OCI-LY1 (cell line): ENCODE measurements at regions not wholly inside any gene's neighbourhood (a gene's known extent, or its start where the extent isn't known, plus 50 kb on each side); places are given as distances from the start of the nearest gene placed in this dataset.

ENCODE experiments used
- CTCF ChIP-seq: fragments of 200-600 bp; sonication (generic), shearing (Covaris generic); IDR thresholded peaks from 2 replicates; pipeline ENCODE4 v1.5.1; 2017; ENCODE audit warnings: mild to moderate bottlenecking, antibody characterized with exemption, low read length, moderate library complexity, mixed read lengths
- EZH2 ChIP-seq: fragments of 200-600 bp; sonication (generic), shearing (Covaris generic); IDR thresholded peaks from 2 replicates; pipeline ENCODE4 v1.8.0; 2017; ENCODE audit warnings: borderline replicate concordance, mixed run types, mild to moderate bottlenecking, antibody characterized with exemption, low read length, moderate library complexity, mixed read lengths

DNA sequence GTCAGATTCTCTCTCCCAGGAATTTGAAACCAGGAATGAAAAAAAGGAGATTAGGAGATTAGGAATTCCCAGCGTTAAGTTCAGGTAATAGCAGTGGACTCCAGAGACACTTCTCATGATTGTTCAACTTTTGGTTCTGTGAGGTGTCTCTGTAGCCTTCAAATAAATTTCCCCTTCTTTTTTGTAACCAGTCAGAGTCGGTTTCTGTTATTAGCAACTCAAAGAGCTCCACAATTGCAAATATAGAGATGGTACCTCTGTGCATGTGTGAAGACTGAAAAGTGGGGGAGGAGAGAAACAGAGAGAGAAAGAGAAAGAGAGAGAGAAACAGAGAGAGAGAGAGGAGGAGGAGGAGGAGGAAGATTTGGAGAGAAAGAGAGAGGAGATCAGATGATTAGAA is 112.8 kb upstream of the STEAP1B start:
- TF ChIP-seq CTCF: no peak
- TF ChIP-seq EZH2: no peak
